NT2/D1 (cell line): ENCODE measurements at regions not wholly inside any gene's neighbourhood (a gene's known extent, or its start where the extent isn't known, plus 50 kb on each side); places are given as distances from the start of the nearest gene placed in this dataset.
"Not testable (repeated sequence)": the region's sequence is repeated elsewhere in the genome, so short reads cannot be mapped to it uniquely, and the experiment has no call there.

ENCODE experiments used
- DNase-seq: peaks from one replicate; pipeline ENCODE4 v3.0.0-alpha.2; 2011; ENCODE audit warnings: low read depth, low spot score
- H3K27me3 ChIP-seq: 2 replicates; pipeline ENCODE4 v1.6.0; 2011; ENCODE audit warnings: mild to moderate bottlenecking; ENCODE audit not compliant: insufficient read length, insufficient read depth
- H3K36me3 ChIP-seq: 2 replicates; pipeline ENCODE4 v1.6.1; 2011; ENCODE audit warnings: mild to moderate bottlenecking, low read length, mixed read lengths; ENCODE audit not compliant: insufficient read depth, insufficient read length
- H3K4me1 ChIP-seq: 2 replicates; pipeline ENCODE4 v1.5.1; 2011; ENCODE audit not compliant: insufficient read depth, insufficient read length
- H3K4me3 ChIP-seq: 2 replicates; pipeline ENCODE4 v1.5.1; 2011; ENCODE audit warnings: low read depth; ENCODE audit not compliant: insufficient read length
- H3K9ac ChIP-seq: 2 replicates; pipeline ENCODE4 v1.6.0; 2011; ENCODE audit warnings: low read depth; ENCODE audit not compliant: insufficient read length
- H3K9me3 ChIP-seq: 2 replicates; pipeline ENCODE4 v1.5.1; 2011; ENCODE audit warnings: mild to moderate bottlenecking, low read length; ENCODE audit not compliant: insufficient read depth
- SUZ12 ChIP-seq: IDR thresholded peaks from 2 replicates; pipeline ENCODE4 v1.6.1; 2011; ENCODE audit not compliant: insufficient read length, insufficient read depth; ENCODE audit errors: extremely low read depth
- YY1 ChIP-seq: IDR thresholded peaks from 2 replicates; pipeline ENCODE4 v1.6.1; 2011; ENCODE audit not compliant: insufficient read length, insufficient read depth
- ZNF274 ChIP-seq: IDR thresholded peaks from 2 replicates; pipeline ENCODE4 v1.6.1; 2011; ENCODE audit warnings: mild to moderate bottlenecking, low read depth, low read length

DNA sequence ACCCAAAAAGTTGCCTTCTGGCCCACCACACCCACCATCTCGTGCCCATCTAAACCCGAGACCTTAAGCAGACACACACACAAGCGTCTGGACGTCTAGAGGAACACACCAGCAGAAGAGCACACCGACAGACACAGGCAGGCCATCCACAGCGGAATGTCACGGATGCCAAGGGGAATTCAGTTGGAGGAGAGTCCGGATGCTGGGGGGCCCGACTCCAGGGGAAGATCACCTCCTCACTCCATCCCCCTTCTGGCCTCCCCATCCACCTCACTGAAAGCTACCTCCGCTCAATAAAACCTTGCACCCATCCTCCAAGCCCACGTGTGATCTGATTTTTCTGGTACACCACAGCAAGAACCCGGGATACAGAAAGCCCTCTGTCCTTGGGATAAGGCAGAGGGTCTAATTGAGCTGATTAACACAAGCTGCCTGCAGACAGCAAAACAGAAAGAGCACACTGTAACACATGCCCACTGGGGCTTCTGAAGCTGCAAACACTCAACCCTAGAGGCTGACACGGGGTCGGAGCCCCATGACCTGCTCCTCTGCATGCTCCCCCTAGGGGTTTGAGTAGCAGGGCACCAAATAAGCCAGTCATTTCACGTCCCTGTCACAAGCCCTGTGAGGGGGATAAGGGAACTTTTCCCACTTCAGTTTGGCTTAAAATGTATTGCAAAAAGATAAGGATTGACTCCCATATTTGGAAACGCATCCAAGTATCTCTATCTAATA lies 339.6 kb upstream of the PCDH10 start:
- Histone ChIP-seq H3K4me3 (no peak overlapping the region), H3K4me1 (no peaks in the 10 kb centered on the region), H3K9ac (no peak overlapping the region), H3K9me3 (no peaks in the 10 kb centered on the region), H3K36me3 (no peaks in the 10 kb centered on the region), H3K27me3 (no peaks in the 10 kb centered on the region)
- no peak for TF ChIP-seq SUZ12
- no peak for TF ChIP-seq YY1
- no peak for TF ChIP-seq ZNF274
- DNase-seq = no peak

DNA sequence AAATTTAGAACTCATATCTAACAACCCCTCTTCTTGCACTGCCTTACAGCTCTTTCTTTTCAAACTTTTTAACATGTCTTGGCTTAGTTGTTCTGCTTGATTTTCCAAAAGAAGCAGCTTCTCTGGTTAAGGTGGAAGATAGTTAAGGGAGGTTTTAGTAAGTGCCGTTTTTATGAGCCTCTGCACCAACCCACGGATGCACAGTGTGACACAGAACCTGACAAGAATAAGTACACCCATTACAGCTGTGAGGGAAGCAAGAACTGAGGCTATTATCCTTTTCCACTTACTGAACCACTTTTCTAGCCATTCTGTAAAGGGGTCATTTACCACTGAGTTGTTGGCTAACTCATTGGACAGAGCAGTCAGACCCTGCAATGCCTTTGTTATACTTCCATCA lies 336.0 kb upstream of the PCDH10 start:
- H3K4me3 ChIP-seq, H3K9me3 ChIP-seq, H3K9ac ChIP-seq, DNase-seq, H3K36me3 ChIP-seq, H3K4me1 ChIP-seq, H3K27me3 ChIP-seq: not testable (repeated sequence)

GRCh38 chr4:132818091-132818490 lies 331.0 kb upstream of the PCDH10 start:
- DNase-seq = no peak
- H3K9ac ChIP-seq = no peak overlapping the region
- TF ChIP-seq ZNF274 (no peak), YY1 (no peak), SUZ12 (no peak)
- H3K4me1 ChIP-seq = no peaks in the 10 kb centered on the region
- H3K27me3 ChIP-seq = no peaks in the 10 kb centered on the region
- H3K36me3 ChIP-seq = no peaks in the 10 kb centered on the region
- H3K9me3 ChIP-seq = no peaks in the 10 kb centered on the region
- no peak overlapping the region for H3K4me3 ChIP-seq

GRCh38 chr4:132823419-132823818 lies 325.7 kb upstream of the PCDH10 start:
- no peak for TF ChIP-seq ZNF274
- no peak for TF ChIP-seq SUZ12
- TF ChIP-seq YY1 = no peak
- no peak for DNase-seq
- H3K36me3 ChIP-seq = no peaks in the 10 kb centered on the region

DNA sequence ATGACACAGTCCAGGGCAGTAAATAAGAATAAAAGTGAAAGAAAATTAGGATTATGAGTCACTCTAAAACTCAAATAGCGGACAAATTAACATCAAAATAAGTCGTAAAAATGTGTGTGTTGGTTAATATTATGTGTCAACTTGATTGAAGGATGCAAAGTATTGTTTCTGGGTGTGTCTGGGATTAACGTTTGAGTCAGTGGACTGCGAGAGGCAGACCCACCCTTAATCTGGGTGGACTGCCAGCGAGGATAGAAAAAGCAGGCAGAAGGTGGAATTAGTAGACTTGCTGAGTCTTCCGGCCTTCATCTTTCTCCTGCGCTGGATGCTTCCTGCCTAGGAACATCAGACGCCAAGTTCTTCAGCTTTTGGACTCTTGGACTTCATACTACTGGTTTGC lies 324.3 kb upstream of the PCDH10 start:
- H3K4me3 ChIP-seq = no peak overlapping the region
- H3K9me3 ChIP-seq = no peaks in the 10 kb centered on the region
- DNase-seq = no peak
- H3K4me1 ChIP-seq = no peaks in the 10 kb centered on the region
- H3K9ac ChIP-seq = no peak overlapping the region
- H3K36me3 ChIP-seq = no peaks in the 10 kb centered on the region
- no peaks in the 10 kb centered on the region for H3K27me3 ChIP-seq
- no peak for TF ChIP-seq ZNF274
- no peak for TF ChIP-seq YY1
- TF ChIP-seq SUZ12 = no peak

More at GRCh38 chr4:132823419-132823818, 325.7 kb upstream of the PCDH10 start:
- Histone ChIP-seq H3K9ac (no peak overlapping the region), H3K27me3 (no peaks in the 10 kb centered on the region), H3K4me3 (no peak overlapping the region), H3K9me3 (no peaks in the 10 kb centered on the region), H3K4me1 (no peaks in the 10 kb centered on the region)

- Histone ChIP-seq H3K9ac (no peak overlapping the region), H3K9me3 (no peaks in the 10 kb centered on the region), H3K4me3 (no peak overlapping the region), H3K27me3 (no peaks in the 10 kb centered on the region), H3K4me1 (no peaks in the 10 kb centered on the region), H3K36me3 (no peaks in the 10 kb centered on the region)
- TF ChIP-seq YY1 = no peak
- TF ChIP-seq SUZ12 = no peak
- no peak for TF ChIP-seq ZNF274
- no peak for DNase-seq
Measured at GRCh38 chr4:132827522-132827921, 321.6 kb upstream of the PCDH10 start.

- no peak overlapping the region for H3K4me3 ChIP-seq
- TF ChIP-seq ZNF274 = no peak
- TF ChIP-seq SUZ12 = no peak
- TF ChIP-seq YY1 = no peak
- no peaks in the 10 kb centered on the region for H3K27me3 ChIP-seq
- DNase-seq = no peak
- H3K9ac ChIP-seq = no peak overlapping the region
- no peaks in the 10 kb centered on the region for H3K36me3 ChIP-seq
- H3K9me3 ChIP-seq = no peaks in the 10 kb centered on the region
- H3K4me1 ChIP-seq = no peaks in the 10 kb centered on the region
Measured at GRCh38 chr4:132838244-132838643, 310.9 kb upstream of the PCDH10 start.

- no peaks in the 10 kb centered on the region for H3K27me3 ChIP-seq
- TF ChIP-seq SUZ12 = no peak
- TF ChIP-seq YY1 = no peak
- TF ChIP-seq ZNF274 = no peak
- no peaks in the 10 kb centered on the region for H3K9me3 ChIP-seq
- DNase-seq = no peak
- no peaks in the 10 kb centered on the region for H3K4me1 ChIP-seq
- H3K4me3 ChIP-seq = no peak overlapping the region
- no peak overlapping the region for H3K9ac ChIP-seq
- H3K36me3 ChIP-seq = no peaks in the 10 kb centered on the region
Measured at GRCh38 chr4:132839070-132839469, 310.0 kb upstream of the PCDH10 start.
